HCT116 (cell line): ENCODE measurements at regions not wholly inside any gene's neighbourhood (a gene's known extent, or its start where the extent isn't known, plus 50 kb on each side); places are given as distances from the start of the nearest gene placed in this dataset.

ENCODE experiments used
- ATAC-seq: fragments of 200-7000 bp; cut with Tn5 transposase; 2 replicates; pipeline ENCODE4 v1.9.1; 2020; ENCODE audit warnings: mild to moderate bottlenecking, moderate library complexity
- BruUV-seq: library from RNA; stranded (reverse); fragments of 400-500 nt; replicated peaks from 2 replicates; lab custom pipeline; 2021; lab: Mats Ljungman, UMichigan
- CTCF ChIA-PET: fragments of 300-600 bp; sonication (Branson Sonifier 250); formaldehyde crosslinking; loops from one replicate; lab custom pipeline; 2021; ENCODE audit warnings: antibody characterized with exemption; lab: Charles Lee
- POLR2A ChIA-PET: fragments of 300-600, 350-600 bp; sonication (Branson Sonifier 250); formaldehyde crosslinking; loops from one replicate; lab custom pipeline; 2021; ENCODE audit warnings: antibody characterized with exemption; lab: Charles Lee
- RAD21 ChIA-PET, 2 experiments: fragments of 300-600 bp; sonication (Branson Sonifier 250); formaldehyde crosslinking; loops; one replicate each; lab custom pipeline; 2023; ENCODE audit warnings: low total read pairs in 2 of 2; ENCODE audit not compliant: uncharacterized antibody in 2 of 2, unreplicated experiment in 2 of 2, low non-redundant PET in 1 of 2; lab: Charles Lee
- DNase-seq: peaks from one replicate; pipeline ENCODE4 v3.0.0-alpha.2; 2010; ENCODE audit warnings: low read depth, low spot score
- H2AFZ ChIP-seq: fragments of 200-600 bp; shearing (Covaris generic), sonication (generic); 2 replicates; pipeline ENCODE4 v1.6.1; 2017; ENCODE audit warnings: low read depth, mixed run types, mixed read lengths, antibody characterized with exemption, low read length; ENCODE audit not compliant: poor library complexity, severe bottlenecking
- H3K27ac ChIP-seq: 2 replicates; pipeline ENCODE4 v1.5.1; 2012; ENCODE audit warnings: low read depth, low read length
- H3K27me3 ChIP-seq: fragments of 200-600 bp; sonication (generic); 2 replicates; pipeline ENCODE4 v1.6.1; 2016; ENCODE audit warnings: mixed run types, low read length, mixed read lengths; ENCODE audit not compliant: insufficient read depth
- H3K36me3 ChIP-seq, 2 experiments: fragments of 200-500 bp in 1 of 2; fragments of 200-600 bp in 1 of 2; sonication (Bioruptor generic) in 1 of 2; sonication (generic) in 1 of 2; 2 replicates each; pipeline versions ENCODE4 v1.5.1 to v1.6.1; 2014 to 2016; ENCODE audit warnings: low read length in 2 of 2, inconsistent platforms in 1 of 2, mixed read lengths in 1 of 2, mixed run types in 1 of 2; ENCODE audit not compliant: insufficient read depth in 2 of 2, control insufficient read depth in 1 of 2
- H3K4me1 ChIP-seq, 2 experiments: fragments of 200-600 bp in 1 of 2; sonication (generic) in 1 of 2; 2 replicates each; pipeline versions ENCODE4 v1.5.1 to v1.6.1; 2012 to 2017; ENCODE audit warnings: low read length in 2 of 2, inconsistent platforms in 1 of 2, mild to moderate bottlenecking in 1 of 2, mixed read lengths in 1 of 2, mixed run types in 1 of 2, moderate library complexity in 1 of 2; ENCODE audit not compliant: insufficient read depth in 2 of 2, control insufficient read depth in 1 of 2
- H3K4me2 ChIP-seq: fragments of 200-600 bp; sonication (generic); 2 replicates; pipeline ENCODE4 v1.6.1; 2017; ENCODE audit warnings: mixed run types, low read length, mixed read lengths
- H3K4me3 ChIP-seq, 2 experiments: fragments of 200-600 bp in 1 of 2; sonication (generic) in 1 of 2; replicated peaks in 1 of 2; 2 replicates each; pipeline ENCODE4 v1.5.1; 2011 to 2016; ENCODE audit warnings: low read length in 2 of 2, control low read depth in 1 of 2, low read depth in 1 of 2, mild to moderate bottlenecking in 1 of 2, mixed read lengths in 1 of 2, mixed run types in 1 of 2
- H3K79me2 ChIP-seq: fragments of 200-600 bp; sonication (generic); 2 replicates; pipeline ENCODE4 v1.6.1; 2017; ENCODE audit warnings: mild to moderate bottlenecking, mixed run types, low read length, moderate library complexity, mixed read lengths; ENCODE audit not compliant: insufficient read depth
- H3K9ac ChIP-seq: fragments of 200-600 bp; sonication (generic); 2 replicates; pipeline ENCODE4 v1.6.1; 2016; ENCODE audit warnings: low read length, mixed read lengths
- H3K9me2 ChIP-seq: fragments of 200-600 bp; sonication (generic), shearing (Covaris generic); 2 replicates; pipeline ENCODE4 v1.6.1; 2017; ENCODE audit warnings: mixed run types, mild to moderate bottlenecking, moderate library complexity; ENCODE audit not compliant: insufficient read depth
- H3K9me3 ChIP-seq, 2 experiments: fragments of 200-500 bp in 1 of 2; fragments of 200-600 bp in 1 of 2; sonication (Bioruptor generic) in 1 of 2; sonication (generic) in 1 of 2; 2 replicates each; pipeline ENCODE4 v1.6.1; 2014 to 2017; ENCODE audit warnings: low read length in 2 of 2, mixed read lengths in 2 of 2, inconsistent platforms in 1 of 2, low read depth in 1 of 2, mild to moderate bottlenecking in 1 of 2, mixed run types in 1 of 2, moderate library complexity in 1 of 2; ENCODE audit not compliant: control insufficient read depth in 1 of 2, insufficient read depth in 1 of 2
- H4K20me1 ChIP-seq: fragments of 200-600 bp; sonication (generic), shearing (Covaris generic); 2 replicates; pipeline ENCODE4 v1.6.1; 2017; ENCODE audit warnings: mixed run types, mild to moderate bottlenecking, moderate library complexity; ENCODE audit not compliant: insufficient read depth
- CEBPB ChIP-seq: IDR thresholded peaks from 2 replicates; pipeline ENCODE4 v1.6.1; 2012; ENCODE audit warnings: low read depth
- CTCF ChIP-seq, 3 experiments: fragments of 200-600 bp in 1 of 3; sonication (generic) in 1 of 3; IDR thresholded peaks in 2 of 3; conservative IDR thresholded peaks in 1 of 3; 2 replicates each; pipeline ENCODE4 v1.5.1; 2012 to 2017; ENCODE audit warnings: low read depth in 2 of 3, low read length in 2 of 3, antibody characterized with exemption in 1 of 3, borderline replicate concordance in 1 of 3, control low read depth in 1 of 3, mild to moderate bottlenecking in 1 of 3, mixed read lengths in 1 of 3, mixed run types in 1 of 3, moderate library complexity in 1 of 3; ENCODE audit not compliant: insufficient read depth in 1 of 3
- EZH2phosphoT487 ChIP-seq: fragments of 200-600 bp; IDR thresholded peaks from 2 replicates; pipeline ENCODE4 v1.6.1; 2018; ENCODE audit warnings: antibody characterized with exemption, borderline replicate concordance
- FOSL1 ChIP-seq: IDR thresholded peaks from 2 replicates; pipeline ENCODE4 v1.6.1; 2012; ENCODE audit warnings: low read depth
- MAX ChIP-seq: IDR thresholded peaks from 2 replicates; pipeline ENCODE4 v1.6.1; 2012
- POLR2A ChIP-seq: IDR thresholded peaks from 2 replicates; pipeline ENCODE4 v1.7.0; 2011; ENCODE audit warnings: borderline replicate concordance; ENCODE audit not compliant: insufficient read depth, insufficient read length; ENCODE audit errors: extremely low read depth
- intact Hi-C: fragments of 100-400 bp; cut with micrococcal nuclease; formaldehyde crosslinking; loops from 2 replicates; pipeline ENCODE4 v1.10.0; 2022

- no peak for TF ChIP-seq MAX
Measured at GRCh38 chr16:87051526-87052320, 265.5 kb downstream of the C16orf95 start (continued).

- ChIA-PET CTCF (interaction anchor here (3.2 kb wide), 1 partner anchor 10 kb away, joined by 17 read pairs; no protein-coding TSS in a partner anchor), RAD21 (no interaction called here), POLR2A (interaction anchor here (1.2 kb wide), 1 partner anchor 10 kb away, joined by 3 read pairs; no protein-coding TSS in a partner anchor)
- ATAC-seq (no peak), DNase-seq (no peak)
- no peaks in the 10 kb centered on the region for H3K9me3 ChIP-seq
- BruUV-seq, result no TSS peak
- H2AFZ ChIP-seq, result no peak overlapping the region
- intact Hi-C loops, result no loop called here
- H3K4me2 ChIP-seq, result no peak overlapping the region
- no peaks in the 10 kb centered on the region for H3K27me3 ChIP-seq
- no peaks in the 10 kb centered on the region for H3K79me2 ChIP-seq
- H3K4me3 ChIP-seq, result no peak overlapping the region
- no peaks in the 10 kb centered on the region for H3K9me2 ChIP-seq
- H3K9ac ChIP-seq, result no peak overlapping the region
- no peak overlapping the region for H3K27ac ChIP-seq
- H4K20me1 ChIP-seq, result no peaks in the 10 kb centered on the region
- TF ChIP-seq CTCF (IDR thresholded peaks at IDR 0.05 in 2 of 3, conservative IDR thresholded peaks at IDR 0.05 in 1 of 3; ENCODE audit: borderline replicate concordance in 1 of 3, insufficient read depth in 1 of 3, low read depth in 2 of 3, low read length in 2 of 3) (no peak), EZH2phosphoT487 (no peak), POLR2A (no peak), FOSL1 (no peak), CEBPB (no peak), MAX (no peak)
- no peaks in the 10 kb centered on the region for H3K36me3 ChIP-seq
- H3K4me1 ChIP-seq, result no peaks in the 10 kb centered on the region
Measured at GRCh38 chr16:87052506-87052905, 264.7 kb downstream of the C16orf95 start.
